Neural cell (in vitro differentiated cells): ENCODE measurements at regions not wholly inside any gene's neighbourhood (a gene's known extent, or its start where the extent isn't known, plus 50 kb on each side); places are given as distances from the start of the nearest gene placed in this dataset.

Experiments
- H2AFZ ChIP-seq: fragments of 200-600, 300-800 bp; sonication (generic), shearing (Covaris generic); 2 replicates; pipeline ENCODE4 v1.6.0; 2014; ENCODE audit warnings: low read depth, mild to moderate bottlenecking, antibody characterized with exemption, low read length, moderate library complexity
- H3F3A ChIP-seq: fragments of 200-600 bp; shearing (Covaris generic); 2 replicates; pipeline ENCODE4 v1.6.1; 2016; ENCODE audit warnings: mild to moderate bottlenecking, moderate library complexity, mixed read lengths, antibody characterized with exemption, low read length; ENCODE audit not compliant: insufficient read depth, poor library complexity, severe bottlenecking
- H3K27ac ChIP-seq: fragments of 200-600, 300-800 bp; sonication (generic), shearing (Covaris generic); 2 replicates; pipeline ENCODE4 v1.5.1; 2014; ENCODE audit warnings: mild to moderate bottlenecking, low read length, moderate library complexity
- H3K27me3 ChIP-seq: fragments of 300-800, 200-600 bp; sonication (generic), shearing (Covaris generic); 2 replicates; pipeline ENCODE4 v1.6.0; 2014; ENCODE audit warnings: mild to moderate bottlenecking, low read depth, low read length, moderate library complexity; ENCODE audit not compliant: insufficient read depth
- H3K36me3 ChIP-seq: fragments of 300-800, 200-600 bp; sonication (generic), shearing (Covaris generic); 2 replicates; pipeline ENCODE4 v1.5.1; 2014; ENCODE audit warnings: mild to moderate bottlenecking, antibody characterized with exemption, low read length, moderate library complexity; ENCODE audit not compliant: insufficient read depth
- H3K4me2 ChIP-seq: fragments of 300-800, 200-600 bp; sonication (generic), shearing (Covaris generic); 2 replicates; pipeline ENCODE4 v1.6.0; 2014; ENCODE audit warnings: mild to moderate bottlenecking, low read length
- H3K4me3 ChIP-seq: fragments of 300-800, 200-600 bp; sonication (generic), shearing (Covaris generic); 2 replicates; pipeline ENCODE4 v1.5.1; 2014; ENCODE audit warnings: mild to moderate bottlenecking, low read length, moderate library complexity
- H3K79me2 ChIP-seq: fragments of 200-600 bp; shearing (Covaris generic); replicated peaks from 2 replicates; pipeline ENCODE4 v1.6.0; 2014; ENCODE audit warnings: mild to moderate bottlenecking, low read length, moderate library complexity; ENCODE audit not compliant: insufficient read depth
- H3K9ac ChIP-seq: fragments of 300-800, 200-600 bp; sonication (generic), shearing (Covaris generic); 2 replicates; pipeline ENCODE4 v1.6.1; 2016; ENCODE audit warnings: mild to moderate bottlenecking, low read length, mixed read lengths
- H3K9me2 ChIP-seq: fragments of 200-600 bp; shearing (Covaris generic); 2 replicates; pipeline ENCODE4 v1.6.1; 2016; ENCODE audit warnings: mild to moderate bottlenecking, low read length, mixed read lengths; ENCODE audit not compliant: insufficient read depth
- H3K9me3 ChIP-seq: fragments of 200-600, 300-800 bp; sonication (generic), shearing (Covaris generic); 2 replicates; pipeline ENCODE4 v1.6.1; 2016; ENCODE audit warnings: mild to moderate bottlenecking, mixed run types, low read length, moderate library complexity, mixed read lengths
- H4K20me1 ChIP-seq: fragments of 200-600 bp; shearing (Covaris generic); 2 replicates; pipeline ENCODE4 v1.6.1; 2016; ENCODE audit warnings: mild to moderate bottlenecking, mixed run types; ENCODE audit not compliant: insufficient read depth
- CTCF ChIP-seq: fragments of 450-650 bp; IDR thresholded peaks from 2 replicates; pipeline ENCODE4 v1.5.1; 2014; ENCODE audit warnings: antibody characterized with exemption, mild to moderate bottlenecking, moderate library complexity; ENCODE audit not compliant: poor library complexity, severe bottlenecking
- EP300 ChIP-seq: fragments of 450-650 bp; conservative IDR thresholded peaks from 2 replicates; pipeline ENCODE4 v1.6.1; 2014; ENCODE audit warnings: antibody characterized with exemption, mild to moderate bottlenecking, moderate library complexity; ENCODE audit not compliant: poor library complexity, severe bottlenecking
- EZH2 ChIP-seq: fragments of 200-600, 300-800 bp; shearing (Covaris generic), sonication (generic); IDR thresholded peaks from 2 replicates; pipeline ENCODE4 v1.6.1; 2014; ENCODE audit warnings: antibody characterized with exemption, low read length, borderline replicate concordance, mild to moderate bottlenecking; ENCODE audit not compliant: insufficient read depth, poor library complexity, severe bottlenecking
- MXI1 ChIP-seq: fragments of 450-650 bp; conservative IDR thresholded peaks from 2 replicates; pipeline ENCODE4 v1.6.1; 2014; ENCODE audit warnings: antibody characterized with exemption, mild to moderate bottlenecking; ENCODE audit not compliant: poor library complexity, severe bottlenecking
- POLR2AphosphoS5 ChIP-seq: IDR thresholded peaks from 2 replicates; pipeline ENCODE4 v1.6.1; 2012
- RAD21 ChIP-seq: fragments of 450-650 bp; conservative IDR thresholded peaks from 2 replicates; pipeline ENCODE4 v1.6.1; 2014; ENCODE audit warnings: antibody characterized with exemption, mild to moderate bottlenecking, moderate library complexity
- REST ChIP-seq: IDR thresholded peaks from 2 replicates; pipeline ENCODE4 v1.6.1; 2012; ENCODE audit warnings: borderline replicate concordance
- SMC3 ChIP-seq: fragments of 450-650 bp; conservative IDR thresholded peaks from 2 replicates; pipeline ENCODE4 v1.6.1; 2014; ENCODE audit warnings: antibody characterized with exemption, mild to moderate bottlenecking, moderate library complexity; ENCODE audit not compliant: poor library complexity
- TAF1 ChIP-seq: IDR thresholded peaks from 2 replicates; pipeline ENCODE4 v1.6.1; 2012; ENCODE audit warnings: low read depth

- Histone ChIP-seq H3K9ac (no peak overlapping the region), H3K9me3 (no peaks in the 10 kb centered on the region), H3K79me2 (no peaks in the 10 kb centered on the region), H3K36me3 (no peaks in the 10 kb centered on the region), H2AFZ (no peak overlapping the region), H3K27me3 (no peaks in the 10 kb centered on the region), H3K9me2 (no peaks in the 10 kb centered on the region), H3F3A (no peaks in the 10 kb centered on the region), H4K20me1 (no peaks in the 10 kb centered on the region), H3K4me3 (no peak overlapping the region), H3K4me2 (no peak overlapping the region), H3K27ac (no peak overlapping the region)
- TF ChIP-seq POLR2AphosphoS5, result no peak
These were observed 451.9 kb upstream of the C9orf72 start for GRCh38 chr9:28025186-28025585.

GRCh38 chr9:28031521-28032267 is 458.4 kb upstream of the C9orf72 start:
- TF ChIP-seq POLR2AphosphoS5 (no peak), SMC3 (no peak), CTCF (no peak), EZH2 (no peak), MXI1 (no peak), EP300 (no peak), TAF1 (no peak), REST (no peak), RAD21 (no peak)
- Histone ChIP-seq H3K4me2 (no peak overlapping the region), H3K36me3 (no peaks in the 10 kb centered on the region), H3K79me2 (no peaks in the 10 kb centered on the region), H3F3A (no peaks in the 10 kb centered on the region), H2AFZ (no peak overlapping the region), H3K9me2 (no peaks in the 10 kb centered on the region), H3K27ac (no peak overlapping the region), H4K20me1 (no peaks in the 10 kb centered on the region), H3K27me3 (no peaks in the 10 kb centered on the region), H3K9me3 (no peaks in the 10 kb centered on the region), H3K4me3 (no peak overlapping the region), H3K9ac (no peak overlapping the region)

GRCh38 chr9:28032268-28032590 is 458.9 kb upstream of the C9orf72 start:
- Histone ChIP-seq H4K20me1 (no peaks in the 10 kb centered on the region), H3K27ac (no peak overlapping the region), H3K4me2 (no peak overlapping the region), H3K9ac (no peak overlapping the region), H3K27me3 (no peaks in the 10 kb centered on the region), H3K9me2 (no peaks in the 10 kb centered on the region), H3K9me3 (no peaks in the 10 kb centered on the region), H3K36me3 (no peaks in the 10 kb centered on the region), H3F3A (no peaks in the 10 kb centered on the region), H3K79me2 (no peaks in the 10 kb centered on the region), H2AFZ (no peak overlapping the region), H3K4me3 (no peak overlapping the region)
- TF ChIP-seq TAF1 (no peak), SMC3 (no peak), EP300 (no peak), CTCF (no peak), MXI1 (no peak), POLR2AphosphoS5 (no peak), REST (no peak), EZH2 (no peak), RAD21 (no peak)
